ENCODE measurements at regions not wholly inside any gene's neighbourhood (a gene's known extent, or its start where the extent isn't known, plus 50 kb on each side); places are given as distances from the start of the nearest gene placed in this dataset.

GRCh38 chr9:107932601-107933000 lies 443.0 kb upstream of the KLF4 start:
- DNase-seq (ENCODE audit: low read depth, low spot score) = no peak
- RAD21 ChIA-PET (ENCODE audit: low non-redundant PET in 1 of 2, low total read pairs in 2 of 2, uncharacterized antibody in 2 of 2, unreplicated experiment in 2 of 2) = no interaction called here
- POLR2A ChIA-PET = no interaction called here
- H3K9me3 ChIP-seq (ENCODE audit: control insufficient read depth in 1 of 2, insufficient read depth in 1 of 2, low read depth in 1 of 2, low read length in 2 of 2) = no peaks in the 10 kb centered on the region
- no TSS peak for BruUV-seq (replicated peaks)
- H4K20me1 ChIP-seq (ENCODE audit: insufficient read depth) = no peaks in the 10 kb centered on the region
- no peaks in the 10 kb centered on the region for H3K27me3 ChIP-seq (ENCODE audit: insufficient read depth, low read length)
- TF ChIP-seq SP1 (IDR thresholded peaks at IDR 0.05; ENCODE audit: low read depth) = no peak
- no peak for TF ChIP-seq FOSL1 (IDR thresholded peaks at IDR 0.05; ENCODE audit: low read depth)
- TF ChIP-seq CTCF (IDR thresholded peaks at IDR 0.05 in 2 of 3, conservative IDR thresholded peaks at IDR 0.05 in 1 of 3; ENCODE audit: borderline replicate concordance in 1 of 3, insufficient read depth in 1 of 3, low read depth in 2 of 3, low read length in 2 of 3) = no peak
- no peak for TF ChIP-seq ELF1 (IDR thresholded peaks at IDR 0.05; ENCODE audit: borderline replicate concordance, low read depth)
- no peak for TF ChIP-seq YY1 (IDR thresholded peaks at IDR 0.05; ENCODE audit: extremely low read depth, insufficient replicate concordance, low read depth, low read length)
- TF ChIP-seq ZFX (IDR thresholded peaks at IDR 0.05) = no peak
- TF ChIP-seq EZH2phosphoT487 (IDR thresholded peaks at IDR 0.05; ENCODE audit: borderline replicate concordance) = no peak
- no peak for TF ChIP-seq RAD21 (IDR thresholded peaks at IDR 0.05; ENCODE audit: low read depth)
- TF ChIP-seq MAX (IDR thresholded peaks at IDR 0.05) = no peak
- CTCF ChIA-PET = no interaction called here
- no peaks in the 10 kb centered on the region for H3K79me2 ChIP-seq (ENCODE audit: insufficient read depth, low read length)
- no peak overlapping the region for H3K27ac ChIP-seq (ENCODE audit: low read depth, low read length)
- H2AFZ ChIP-seq (ENCODE audit: low read depth, low read length, poor library complexity, severe bottlenecking) = no peak overlapping the region
- no peak overlapping the region for H3K4me2 ChIP-seq (ENCODE audit: low read length)
- no peak overlapping the region for H3K9ac ChIP-seq (ENCODE audit: low read length)
- H3K36me3 ChIP-seq (ENCODE audit: control insufficient read depth in 1 of 2, insufficient read depth in 2 of 2, low read length in 2 of 2) = no peaks in the 10 kb centered on the region
- ATAC-seq = no peak
- H3K4me3 ChIP-seq (replicated peaks in 1 of 2; ENCODE audit: low read depth in 1 of 2, low read length in 2 of 2) = no peak overlapping the region
- no peaks in the 10 kb centered on the region for H3K9me2 ChIP-seq (ENCODE audit: insufficient read depth)
- intact Hi-C loops (cut with micrococcal nuclease) = no loop called here
- no peaks in the 10 kb centered on the region for H3K4me1 ChIP-seq (ENCODE audit: control insufficient read depth in 1 of 2, insufficient read depth in 2 of 2, low read length in 2 of 2)

GRCh38 chr9:107932046-107932445 lies 442.5 kb upstream of the KLF4 start:
- TF ChIP-seq RAD21 (IDR thresholded peaks at IDR 0.05; ENCODE audit: low read depth) = no peak
- no peak for TF ChIP-seq ATF3 (IDR thresholded peaks at IDR 0.05)
- TF ChIP-seq CEBPB (IDR thresholded peaks at IDR 0.05; ENCODE audit: low read depth) = no peak
- TF ChIP-seq FOSL1 (IDR thresholded peaks at IDR 0.05; ENCODE audit: low read depth) = no peak
- TF ChIP-seq EZH2 (IDR thresholded peaks at IDR 0.05) = no peak
- no peak for TF ChIP-seq REST (IDR thresholded peaks at IDR 0.05; ENCODE audit: low read depth)
- TF ChIP-seq YY1 (IDR thresholded peaks at IDR 0.05; ENCODE audit: extremely low read depth, insufficient replicate concordance, low read depth, low read length) = no peak
- Histone ChIP-seq H3K9ac (ENCODE audit: low read length) (no peak overlapping the region), H3K9me3 (ENCODE audit: control insufficient read depth in 1 of 2, insufficient read depth in 1 of 2, low read depth in 1 of 2, low read length in 2 of 2) (no peaks in the 10 kb centered on the region), H3K4me1 (ENCODE audit: control insufficient read depth in 1 of 2, insufficient read depth in 2 of 2, low read length in 2 of 2) (no peaks in the 10 kb centered on the region), H3K9me2 (ENCODE audit: insufficient read depth) (no peaks in the 10 kb centered on the region), H3K4me3 (replicated peaks in 1 of 2; ENCODE audit: low read depth in 1 of 2, low read length in 2 of 2) (no peak overlapping the region), H4K20me1 (ENCODE audit: insufficient read depth) (no peaks in the 10 kb centered on the region), H3K4me2 (ENCODE audit: low read length) (no peak overlapping the region), H3K36me3 (ENCODE audit: control insufficient read depth in 1 of 2, insufficient read depth in 2 of 2, low read length in 2 of 2) (no peaks in the 10 kb centered on the region), H3K27ac (ENCODE audit: low read depth, low read length) (no peak overlapping the region), H3K79me2 (ENCODE audit: insufficient read depth, low read length) (no peaks in the 10 kb centered on the region), H3K27me3 (ENCODE audit: insufficient read depth, low read length) (no peaks in the 10 kb centered on the region), H2AFZ (ENCODE audit: low read depth, low read length, poor library complexity, severe bottlenecking) (no peak overlapping the region)
- RAD21 ChIA-PET (ENCODE audit: low non-redundant PET in 1 of 2, low total read pairs in 2 of 2, uncharacterized antibody in 2 of 2, unreplicated experiment in 2 of 2) = no interaction called here
- intact Hi-C loops (cut with micrococcal nuclease) = no loop called here
- no TSS peak for BruUV-seq (replicated peaks)
- CTCF ChIA-PET = no interaction called here
- POLR2A ChIA-PET = no interaction called here
- DNase-seq (ENCODE audit: low read depth, low spot score) (no peak), ATAC-seq (no peak)

Data from HCT116 (cell line).